ENCODE measurements at regions not wholly inside any gene's neighbourhood (a gene's known extent, or its start where the extent isn't known, plus 50 kb on each side); places are given as distances from the start of the nearest gene placed in this dataset.

DNA sequence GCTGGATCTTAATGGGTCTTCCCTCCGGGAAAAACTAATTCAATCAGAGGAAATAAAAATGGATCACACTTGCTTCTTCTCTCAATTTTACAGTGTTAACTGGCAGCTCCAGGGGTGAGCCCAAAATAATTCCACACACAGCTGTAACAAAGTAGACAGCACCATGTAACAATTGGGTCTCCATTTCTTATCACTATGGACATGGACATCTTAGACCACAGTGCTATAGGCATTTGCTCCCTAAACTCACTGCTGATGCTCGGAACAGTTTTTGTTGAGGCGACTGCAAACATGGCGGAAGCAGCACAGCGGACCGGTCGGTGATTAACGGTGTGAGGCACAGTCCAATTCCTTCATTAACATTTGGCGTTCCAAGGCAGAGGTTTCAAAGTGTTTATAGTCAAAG, 144.7 kb upstream of the NCK2 start:
- TF ChIP-seq, protein P1, sequence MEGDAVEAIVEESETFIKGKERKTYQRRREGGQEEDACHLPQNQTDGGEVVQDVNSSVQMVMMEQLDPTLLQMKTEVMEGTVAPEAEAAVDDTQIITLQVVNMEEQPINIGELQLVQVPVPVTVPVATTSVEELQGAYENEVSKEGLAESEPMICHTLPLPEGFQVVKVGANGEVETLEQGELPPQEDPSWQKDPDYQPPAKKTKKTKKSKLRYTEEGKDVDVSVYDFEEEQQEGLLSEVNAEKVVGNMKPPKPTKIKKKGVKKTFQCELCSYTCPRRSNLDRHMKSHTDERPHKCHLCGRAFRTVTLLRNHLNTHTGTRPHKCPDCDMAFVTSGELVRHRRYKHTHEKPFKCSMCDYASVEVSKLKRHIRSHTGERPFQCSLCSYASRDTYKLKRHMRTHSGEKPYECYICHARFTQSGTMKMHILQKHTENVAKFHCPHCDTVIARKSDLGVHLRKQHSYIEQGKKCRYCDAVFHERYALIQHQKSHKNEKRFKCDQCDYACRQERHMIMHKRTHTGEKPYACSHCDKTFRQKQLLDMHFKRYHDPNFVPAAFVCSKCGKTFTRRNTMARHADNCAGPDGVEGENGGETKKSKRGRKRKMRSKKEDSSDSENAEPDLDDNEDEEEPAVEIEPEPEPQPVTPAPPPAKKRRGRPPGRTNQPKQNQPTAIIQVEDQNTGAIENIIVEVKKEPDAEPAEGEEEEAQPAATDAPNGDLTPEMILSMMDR (IDR thresholded peaks at IDR 0.05; ENCODE audit: control extremely low read depth, extremely low read depth, low read depth, missing control alignments), result no peak
- ChIA-PET CTCF (no interaction called here), POLR2A (no interaction called here)
- DNase-seq (ENCODE audit: extremely low spot score), result no peak

DNA sequence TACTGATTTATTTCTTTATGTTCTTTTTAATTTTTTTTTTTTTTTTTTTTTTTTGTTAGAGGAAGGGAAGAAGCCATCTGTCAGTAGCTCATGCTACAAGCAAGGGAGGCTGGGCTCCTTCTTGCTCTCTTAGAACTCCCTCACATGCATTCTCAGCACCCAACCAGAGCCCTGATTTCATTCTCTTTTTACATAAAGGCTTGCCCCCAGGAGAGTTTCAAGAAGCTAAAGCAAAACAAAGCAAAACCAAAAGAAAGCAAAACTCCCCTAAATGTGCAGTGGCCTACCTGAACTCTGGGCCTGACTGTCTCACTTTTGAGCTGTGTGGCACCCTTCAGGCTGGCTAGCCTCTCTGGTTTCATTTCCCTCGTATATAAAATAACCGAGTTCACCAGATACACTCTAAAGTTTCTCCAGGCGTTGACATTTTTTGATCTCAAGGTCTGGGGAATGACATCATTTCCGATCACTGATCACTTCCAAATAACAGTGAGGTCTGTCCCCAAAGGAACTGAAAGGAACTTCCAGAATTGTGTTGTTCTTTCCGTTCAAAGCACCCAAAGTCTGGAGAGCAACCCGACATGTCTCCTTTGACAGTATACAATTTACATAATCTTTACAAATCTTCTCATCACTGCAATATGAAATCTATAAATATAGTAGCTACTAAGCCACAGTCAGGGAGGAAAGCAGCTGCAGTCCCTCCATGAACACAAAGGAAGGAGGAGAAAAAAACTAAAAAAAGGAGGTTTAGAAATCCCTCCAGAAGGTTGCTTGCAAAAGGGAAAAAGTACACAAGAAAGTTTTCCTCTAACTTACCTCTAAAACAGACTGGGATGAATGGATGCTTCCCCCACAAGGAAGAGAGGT, 145.6 kb upstream of the NCK2 start:
- ChIA-PET POLR2A (no interaction called here), CTCF (no interaction called here)
- DNase-seq (ENCODE audit: extremely low spot score), result no peak
- TF ChIP-seq, protein P1 (IDR thresholded peaks at IDR 0.05; ENCODE audit: control extremely low read depth, extremely low read depth, low read depth, missing control alignments), result no peak

DNA sequence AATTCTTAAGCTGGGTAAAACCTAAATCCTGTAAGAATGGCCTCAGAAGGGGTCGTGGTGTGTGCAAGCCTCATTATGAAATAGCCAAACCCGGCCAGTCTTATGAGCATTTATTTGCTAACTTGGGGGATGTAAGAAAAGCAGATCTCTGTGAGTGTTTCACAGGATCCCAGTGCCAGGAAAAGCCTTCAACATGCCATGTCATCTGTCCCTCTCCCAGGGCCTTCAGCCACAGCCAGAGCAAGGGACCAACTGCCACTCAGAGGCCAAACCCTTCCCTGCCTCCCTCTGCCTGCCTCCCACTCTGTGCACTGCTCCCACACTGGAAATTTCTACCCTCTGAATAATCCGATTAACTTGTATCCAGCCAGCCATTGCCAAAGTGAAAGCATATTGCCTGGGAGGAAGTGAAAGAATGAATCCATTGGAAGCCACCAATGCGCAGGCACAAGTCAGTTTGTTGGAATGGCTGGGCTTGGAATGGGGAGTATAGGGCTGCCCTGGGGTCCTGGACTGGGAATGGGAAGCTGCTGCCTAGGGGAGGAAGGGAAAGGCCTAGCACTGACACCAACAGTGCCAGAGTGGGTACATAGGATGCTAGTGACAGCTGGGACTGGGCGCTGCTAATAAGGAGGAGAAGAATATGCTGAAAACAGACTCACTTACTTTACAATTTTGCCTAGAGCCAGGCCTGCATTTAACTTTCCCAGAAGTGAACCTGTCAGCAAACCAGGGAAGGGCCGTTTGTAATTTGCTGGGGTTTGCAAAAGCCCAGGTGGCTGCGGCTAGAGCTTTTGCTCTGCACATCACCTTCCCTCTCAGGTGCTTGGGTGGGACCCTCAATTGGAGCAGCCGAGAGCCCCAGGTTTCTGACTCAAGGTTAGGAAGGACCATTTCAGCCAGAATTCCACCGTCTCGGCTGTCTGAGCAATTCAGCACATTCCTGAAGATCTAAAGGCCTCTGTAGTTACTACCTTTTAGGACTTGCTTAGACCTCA, 146.6 kb upstream of the NCK2 start:
- TF ChIP-seq, protein P1 (IDR thresholded peaks at IDR 0.05; ENCODE audit: control extremely low read depth, extremely low read depth, low read depth, missing control alignments), result no peak
- CTCF ChIA-PET, result no interaction called here
- no peak for DNase-seq (ENCODE audit: extremely low spot score)
- POLR2A ChIA-PET, result no interaction called here

DNA sequence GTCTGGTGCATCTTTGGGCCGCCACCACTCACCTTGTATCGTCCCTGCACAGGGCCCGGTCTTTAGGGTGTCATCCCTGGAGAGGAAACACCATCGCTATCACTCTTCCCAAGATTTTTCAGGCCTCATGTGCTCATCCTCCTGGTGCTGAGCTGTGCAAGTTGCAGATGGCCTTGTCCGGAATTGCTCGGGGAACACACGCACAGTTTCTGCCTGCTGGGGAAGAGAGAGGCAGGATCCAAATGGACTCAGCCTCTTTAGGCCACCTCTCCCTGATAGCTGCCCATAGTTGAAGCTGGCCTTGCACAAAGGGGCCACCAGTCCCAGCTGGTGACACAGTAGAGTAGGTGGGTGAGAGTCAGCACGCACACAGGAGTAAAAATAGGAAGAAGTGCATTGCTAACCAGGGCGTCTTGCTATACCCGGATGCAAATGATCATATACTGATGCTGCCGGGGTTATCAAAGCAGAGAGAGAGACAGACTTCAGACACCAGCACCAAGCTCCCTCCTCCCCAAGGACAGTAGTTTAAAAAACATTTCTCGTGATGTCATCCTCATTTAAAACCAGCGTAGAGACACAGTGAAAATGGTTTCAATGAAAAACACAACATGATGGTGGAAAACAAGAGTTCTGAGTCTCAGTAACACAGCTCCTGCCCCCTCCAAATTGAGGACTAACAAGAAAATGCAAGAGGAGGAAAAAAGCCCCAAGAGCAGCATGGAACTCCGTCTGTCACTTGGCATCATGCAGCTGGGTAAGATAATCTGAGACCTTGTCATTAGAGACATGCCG, 147.5 kb upstream of the NCK2 start:
- ChIA-PET CTCF (interaction anchor here (1.0 to 1.5 kb wide), 3 partner anchors 16 to 49 kb away, joined by 3 to 5 read pairs (median 3); no protein-coding TSS in a partner anchor), POLR2A (no interaction called here)
- TF ChIP-seq, protein P1 (IDR thresholded peaks at IDR 0.05; ENCODE audit: control extremely low read depth, extremely low read depth, low read depth, missing control alignments), result no peak
- DNase-seq (ENCODE audit: extremely low spot score), result no peak

DNA sequence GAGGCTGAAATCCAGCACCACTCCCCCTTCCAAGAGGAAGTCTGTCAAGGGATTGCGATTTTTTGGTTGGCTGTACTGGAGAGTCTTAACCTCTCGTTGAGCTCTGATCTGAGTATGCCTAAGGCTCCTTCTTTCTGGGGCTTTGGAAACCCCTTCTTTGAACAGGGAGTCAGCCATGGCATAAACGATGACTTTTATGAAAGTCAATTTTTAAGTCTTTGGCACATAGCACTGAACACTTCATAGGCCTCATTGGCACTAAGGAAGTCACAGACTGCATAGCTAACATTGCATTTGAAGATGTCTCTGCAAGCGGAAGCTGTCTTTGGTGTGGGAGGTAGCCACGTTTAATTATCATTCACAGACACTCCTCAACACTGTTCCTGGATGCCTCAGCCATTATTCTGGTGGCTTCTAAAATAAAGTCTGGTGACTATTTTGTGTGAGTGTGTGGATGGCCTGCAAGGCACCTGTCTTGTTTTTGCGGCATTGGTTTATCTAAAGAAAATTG, 148.2 kb upstream of the NCK2 start:
- no peak for DNase-seq (ENCODE audit: extremely low spot score)
- ChIA-PET CTCF (interaction anchor here (1.0 to 1.6 kb wide), 4 partner anchors 15 to 50 kb away, joined by 3 to 5 read pairs (median 4); no protein-coding TSS in a partner anchor), POLR2A (no interaction called here)
- TF ChIP-seq, protein P1 (IDR thresholded peaks at IDR 0.05; ENCODE audit: control extremely low read depth, extremely low read depth, low read depth, missing control alignments), result no peak

Measured in GM10248 (cell line).